GM12878 (cell line): ENCODE measurements at regions not wholly inside any gene's neighbourhood (a gene's known extent, or its start where the extent isn't known, plus 50 kb on each side); places are given as distances from the start of the nearest gene placed in this dataset.

Source experiments
- ATAC-seq: fragments of 200-7000 bp; cut with Tn5 transposase; 3 replicates; pipeline ENCODE4 v1.9.1; 2020; ENCODE audit warnings: mild to moderate bottlenecking, moderate library complexity
- BruUV-seq: library from RNA; stranded (reverse); fragments of 400-500 nt; replicated peaks from 2 replicates; lab custom pipeline; 2021; lab: Mats Ljungman, UMichigan
- CTCF ChIA-PET: fragments of 300-600 bp; sonication (Branson Sonifier 250); formaldehyde crosslinking; extraction: SDS; loops from one replicate; lab custom pipeline; 2021; ENCODE audit warnings: inconsistent platforms; lab: Yijun Ruan, JAX
- POLR2A ChIA-PET: fragments of 350-600 bp; formaldehyde crosslinking; extraction: SDS; loops from one replicate; lab custom pipeline; 2021; ENCODE audit warnings: inconsistent platforms; lab: Charles Lee
- RAD21 ChIA-PET: fragments of 300-600 bp; sonication (Branson Sonifier 250); formaldehyde crosslinking; loops from one replicate; lab custom pipeline; 2023; ENCODE audit warnings: antibody characterized with exemption; ENCODE audit not compliant: unreplicated experiment; lab: Charles Lee
- SMC1A ChIA-PET: fragments of 300-600 bp; sonication (Branson Sonifier 250); formaldehyde crosslinking; loops from one replicate; lab custom pipeline; 2023; ENCODE audit not compliant: unreplicated experiment, uncharacterized antibody; lab: Charles Lee
- DNase-seq: peaks from one replicate; pipeline ENCODE4 v3.0.0-alpha.2; 2011; ENCODE audit warnings: low read depth, low spot score
- FAIRE-seq: peaks from 3 replicates; lab custom pipeline; 2011; peaks lifted over from hg19 to GRCh38; lab: Jason Lieb, UNC
- H2AFZ ChIP-seq: 2 replicates; pipeline ENCODE4 v1.6.0; 2011; ENCODE audit warnings: low read depth, low read length, control low read depth; ENCODE audit not compliant: control insufficient read depth
- H3K27ac ChIP-seq: 2 replicates; pipeline ENCODE4 v1.5.1; 2011; ENCODE audit warnings: control low read depth; ENCODE audit not compliant: control insufficient read depth, insufficient read depth
- H3K27me3 ChIP-seq, 2 experiments: replicated peaks in 1 of 2; 2 replicates each; pipeline versions ENCODE4 v1.6.0 to v1.6.1; 2011; ENCODE audit warnings: low read length in 1 of 2; ENCODE audit not compliant: control insufficient read depth in 2 of 2, insufficient read depth in 2 of 2
- H3K36me3 ChIP-seq, 2 experiments: 2 replicates each; pipeline ENCODE4 v1.5.1; 2011; ENCODE audit warnings: low read length in 1 of 2; ENCODE audit not compliant: control insufficient read depth in 2 of 2, insufficient read depth in 2 of 2
- H3K4me1 ChIP-seq: 2 replicates; pipeline ENCODE4 v1.6.1; 2011; ENCODE audit warnings: mild to moderate bottlenecking, low read length, moderate library complexity, mixed read lengths; ENCODE audit not compliant: control insufficient read depth, insufficient read depth
- H3K4me2 ChIP-seq: 2 replicates; pipeline ENCODE4 v1.6.0; 2011; ENCODE audit warnings: control low read depth; ENCODE audit not compliant: control insufficient read depth, insufficient read depth
- H3K4me3 ChIP-seq: fragments of 200-600 bp; sonication (generic); 2 replicates; pipeline ENCODE4 v1.5.1; 2016
- H3K79me2 ChIP-seq: 2 replicates; pipeline ENCODE4 v1.6.0; 2011; ENCODE audit warnings: low read length; ENCODE audit not compliant: control insufficient read depth, insufficient read depth
- H3K9ac ChIP-seq: 2 replicates; pipeline ENCODE4 v1.8.0; 2011; ENCODE audit warnings: low read length, control low read depth, mixed read lengths; ENCODE audit not compliant: control insufficient read depth, insufficient read depth
- H3K9me3 ChIP-seq: replicated peaks from 3 replicates; pipeline ENCODE4 v1.5.1; 2011; ENCODE audit warnings: mild to moderate bottlenecking, low read length; ENCODE audit not compliant: control insufficient read depth, insufficient read depth
- H4K20me1 ChIP-seq: 2 replicates; pipeline ENCODE4 v1.6.0; 2011; ENCODE audit not compliant: control insufficient read depth, insufficient read depth
- ATF7 ChIP-seq: fragments of 450-650 bp; IDR thresholded peaks from 2 replicates; pipeline ENCODE4 v1.6.1; 2016; ENCODE audit warnings: low read depth, mild to moderate bottlenecking
- CREB1 ChIP-seq: IDR thresholded peaks from 2 replicates; pipeline ENCODE4 v1.6.1; 2012; ENCODE audit warnings: low read depth, mild to moderate bottlenecking, inconsistent platforms
- RB1 ChIP-seq: fragments of 450-650 bp; formaldehyde crosslinking; IDR thresholded peaks from 2 replicates; pipeline ENCODE4 v1.6.1; 2017; ENCODE audit warnings: mild to moderate bottlenecking, borderline replicate concordance
- RBBP5 ChIP-seq: fragments of 200-600 bp; sonication (generic); conservative IDR thresholded peaks from 2 replicates; pipeline ENCODE4 v1.6.1; 2016
- SIN3A ChIP-seq: IDR thresholded peaks from 2 replicates; pipeline ENCODE4 v1.6.1; 2012; ENCODE audit warnings: low read depth, low read length, improper control_type of control experiment
- SMAD1 ChIP-seq: fragments of 450-650 bp; IDR thresholded peaks from 2 replicates; pipeline ENCODE4 v1.6.1; 2018; ENCODE audit warnings: mild to moderate bottlenecking, low read depth; ENCODE audit not compliant: partially characterized antibody
- SRF ChIP-seq, 2 experiments: IDR thresholded peaks; 2 replicates each; pipeline ENCODE4 v1.6.1; 2011; ENCODE audit warnings: low read depth in 2 of 2, low read length in 2 of 2, mild to moderate bottlenecking in 1 of 2, moderate library complexity in 1 of 2
- ZNF24 ChIP-seq: fragments of 450-650 bp; IDR thresholded peaks from 2 replicates; pipeline ENCODE4 v1.6.1; 2017; ENCODE audit warnings: antibody characterized with exemption, mild to moderate bottlenecking
- WGBS: methylation state at CpG from one replicate; pipeline ENCODE4 v1.1.6; 2016; ENCODE audit warnings: low lambda C conversion rate; ENCODE audit not compliant: insufficient replicate concordance, insufficient coverage; ENCODE audit errors: missing lambda C conversion rate; 5-methylcytosine and 5-hydroxymethylcytosine counted together
- in situ Hi-C: fragments of 300-500 bp; cut with MboI; formaldehyde crosslinking; loops from 9 replicates; pipeline ENCODE4 v1.14.3; 2018; ENCODE audit warnings: mixed read lengths
- intact Hi-C: fragments of 100-400 bp; cut with micrococcal nuclease; formaldehyde crosslinking; loops from one replicate; pipeline ENCODE4 v1.14.2; 2022; ENCODE audit not compliant: unreplicated experiment
- TF ChIP-seq, protein P1 (sequence below): fragments of 450-650 bp; IDR thresholded peaks from 2 replicates; pipeline ENCODE4 v1.6.1; 2017; ENCODE audit warnings: antibody characterized with exemption, mild to moderate bottlenecking, moderate library complexity
- TF ChIP-seq, protein P2 (sequence below): fragments of 450-650 bp; IDR thresholded peaks from 2 replicates; pipeline ENCODE4 v1.6.1; 2017; ENCODE audit warnings: mild to moderate bottlenecking, low read depth, inconsistent platforms; ENCODE audit not compliant: poor library complexity, severe bottlenecking
- TF ChIP-seq, protein P3 (sequence below): fragments of 150-350 bp; IDR thresholded peaks from 2 replicates; pipeline ENCODE4 v1.6.1; 2014; ENCODE audit warnings: mild to moderate bottlenecking, low read depth, low read length

DNA sequence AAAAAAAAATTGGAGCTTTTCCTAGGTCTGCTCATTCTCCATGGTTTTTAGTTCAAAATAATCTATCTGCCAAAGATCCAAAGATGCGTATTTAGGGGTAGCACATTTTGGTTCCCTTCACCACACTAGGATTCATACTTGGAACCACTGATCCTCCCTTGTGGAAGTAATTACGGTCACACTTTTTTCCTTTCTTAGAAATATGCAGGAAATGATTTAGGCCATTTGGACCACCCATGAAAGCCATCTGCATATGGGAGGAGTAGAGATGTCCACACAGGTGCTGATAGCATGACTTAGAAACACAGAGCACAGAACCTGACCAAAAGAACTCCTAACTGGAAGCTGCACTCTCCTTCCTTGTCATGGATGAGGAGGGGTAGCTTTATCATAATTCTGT, 105.9 kb upstream of the RAI14 start:
- DNase-seq (no peak), FAIRE-seq (no peak), ATAC-seq (no peak)
- ChIA-PET POLR2A (no interaction called here), RAD21 (no interaction called here), SMC1A (no interaction called here), CTCF (no interaction called here)
- H3K27ac ChIP-seq = no peak overlapping the region
- no peaks in the 10 kb centered on the region; the same call in 2 of the 3 replicates for H3K9me3 ChIP-seq
- H3K27me3 ChIP-seq = no peaks in the 10 kb centered on the region
- intact Hi-C loops = no loop called here
- H2AFZ ChIP-seq = no peak overlapping the region
- H3K4me1 ChIP-seq = no peaks in the 10 kb centered on the region
- in situ Hi-C loops = no loop called here
- H4K20me1 ChIP-seq = no peaks in the 10 kb centered on the region
- H3K9ac ChIP-seq = no peak overlapping the region
- no peak overlapping the region for H3K4me2 ChIP-seq
- TF ChIP-seq ZNF24 (no peak), RB1 (no peak), RBBP5 (no peak), CREB1 (no peak), SRF (IDR thresholded peaks at IDR 0.05; ENCODE audit: low read depth in 2 of 2, low read length in 2 of 2) (no peak), SIN3A (no peak), SMAD1 (no peak), ATF7 (no peak)
- TF ChIP-seq, protein P1, sequence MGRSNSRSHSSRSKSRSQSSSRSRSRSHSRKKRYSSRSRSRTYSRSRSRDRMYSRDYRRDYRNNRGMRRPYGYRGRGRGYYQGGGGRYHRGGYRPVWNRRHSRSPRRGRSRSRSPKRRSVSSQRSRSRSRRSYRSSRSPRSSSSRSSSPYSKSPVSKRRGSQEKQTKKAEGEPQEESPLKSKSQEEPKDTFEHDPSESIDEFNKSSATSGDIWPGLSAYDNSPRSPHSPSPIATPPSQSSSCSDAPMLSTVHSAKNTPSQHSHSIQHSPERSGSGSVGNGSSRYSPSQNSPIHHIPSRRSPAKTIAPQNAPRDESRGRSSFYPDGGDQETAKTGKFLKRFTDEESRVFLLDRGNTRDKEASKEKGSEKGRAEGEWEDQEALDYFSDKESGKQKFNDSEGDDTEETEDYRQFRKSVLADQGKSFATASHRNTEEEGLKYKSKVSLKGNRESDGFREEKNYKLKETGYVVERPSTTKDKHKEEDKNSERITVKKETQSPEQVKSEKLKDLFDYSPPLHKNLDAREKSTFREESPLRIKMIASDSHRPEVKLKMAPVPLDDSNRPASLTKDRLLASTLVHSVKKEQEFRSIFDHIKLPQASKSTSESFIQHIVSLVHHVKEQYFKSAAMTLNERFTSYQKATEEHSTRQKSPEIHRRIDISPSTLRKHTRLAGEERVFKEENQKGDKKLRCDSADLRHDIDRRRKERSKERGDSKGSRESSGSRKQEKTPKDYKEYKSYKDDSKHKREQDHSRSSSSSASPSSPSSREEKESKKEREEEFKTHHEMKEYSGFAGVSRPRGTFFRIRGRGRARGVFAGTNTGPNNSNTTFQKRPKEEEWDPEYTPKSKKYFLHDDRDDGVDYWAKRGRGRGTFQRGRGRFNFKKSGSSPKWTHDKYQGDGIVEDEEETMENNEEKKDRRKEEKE = no peak
- TF ChIP-seq, protein P2, sequence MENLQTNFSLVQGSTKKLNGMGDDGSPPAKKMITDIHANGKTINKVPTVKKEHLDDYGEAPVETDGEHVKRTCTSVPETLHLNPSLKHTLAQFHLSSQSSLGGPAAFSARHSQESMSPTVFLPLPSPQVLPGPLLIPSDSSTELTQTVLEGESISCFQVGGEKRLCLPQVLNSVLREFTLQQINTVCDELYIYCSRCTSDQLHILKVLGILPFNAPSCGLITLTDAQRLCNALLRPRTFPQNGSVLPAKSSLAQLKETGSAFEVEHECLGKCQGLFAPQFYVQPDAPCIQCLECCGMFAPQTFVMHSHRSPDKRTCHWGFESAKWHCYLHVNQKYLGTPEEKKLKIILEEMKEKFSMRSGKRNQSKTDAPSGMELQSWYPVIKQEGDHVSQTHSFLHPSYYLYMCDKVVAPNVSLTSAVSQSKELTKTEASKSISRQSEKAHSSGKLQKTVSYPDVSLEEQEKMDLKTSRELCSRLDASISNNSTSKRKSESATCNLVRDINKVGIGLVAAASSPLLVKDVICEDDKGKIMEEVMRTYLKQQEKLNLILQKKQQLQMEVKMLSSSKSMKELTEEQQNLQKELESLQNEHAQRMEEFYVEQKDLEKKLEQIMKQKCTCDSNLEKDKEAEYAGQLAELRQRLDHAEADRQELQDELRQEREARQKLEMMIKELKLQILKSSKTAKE = no peak
- TF ChIP-seq, protein P3, sequence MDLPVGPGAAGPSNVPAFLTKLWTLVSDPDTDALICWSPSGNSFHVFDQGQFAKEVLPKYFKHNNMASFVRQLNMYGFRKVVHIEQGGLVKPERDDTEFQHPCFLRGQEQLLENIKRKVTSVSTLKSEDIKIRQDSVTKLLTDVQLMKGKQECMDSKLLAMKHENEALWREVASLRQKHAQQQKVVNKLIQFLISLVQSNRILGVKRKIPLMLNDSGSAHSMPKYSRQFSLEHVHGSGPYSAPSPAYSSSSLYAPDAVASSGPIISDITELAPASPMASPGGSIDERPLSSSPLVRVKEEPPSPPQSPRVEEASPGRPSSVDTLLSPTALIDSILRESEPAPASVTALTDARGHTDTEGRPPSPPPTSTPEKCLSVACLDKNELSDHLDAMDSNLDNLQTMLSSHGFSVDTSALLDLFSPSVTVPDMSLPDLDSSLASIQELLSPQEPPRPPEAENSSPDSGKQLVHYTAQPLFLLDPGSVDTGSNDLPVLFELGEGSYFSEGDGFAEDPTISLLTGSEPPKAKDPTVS = no peak
- WGBS = 60% methylated on average over 2 of the region's 2 CpGs
- H3K79me2 ChIP-seq = no peaks in the 10 kb centered on the region
- H3K4me3 ChIP-seq = no peak overlapping the region
- no TSS peak for BruUV-seq
- no peaks in the 10 kb centered on the region for H3K36me3 ChIP-seq
